ENCODE measurements at regions not wholly inside any gene's neighbourhood (a gene's known extent, or its start where the extent isn't known, plus 50 kb on each side); places are given as distances from the start of the nearest gene placed in this dataset.
"Not testable (repeated sequence)": the region's sequence is repeated elsewhere in the genome, so short reads cannot be mapped to it uniquely, and the experiment has no call there.

GRCh38 chr1:196160066-196160795 is 448.0 kb downstream of the KCNT2 start:
- Mint-ChIP-seq H3K9me3 (peaks cover 3 to 27% (median 5%) of the 10 kb centered on the region in 6 donors), H3K4me1 (no peaks in the 10 kb centered on the region), H3K27ac (no peak overlapping the region), H3K36me3 (no peaks in the 10 kb centered on the region), H3K27me3 (ENCODE audit: low read depth in 3 of 3) (no peaks in the 10 kb centered on the region), H3K4me3 (no peak overlapping the region)
- no peak for DNase-seq

- no peaks in the 10 kb centered on the region for H3K36me3 Mint-ChIP-seq
- H3K4me1 Mint-ChIP-seq = no peaks in the 10 kb centered on the region
- no peaks in the 10 kb centered on the region for H3K27me3 Mint-ChIP-seq (ENCODE audit: low read depth in 3 of 3)
- no peak for DNase-seq
- no peak overlapping the region for H3K27ac Mint-ChIP-seq
- H3K4me3 Mint-ChIP-seq = no peak overlapping the region
- H3K9me3 Mint-ChIP-seq = peaks cover 0 to 8% (median 3%) of the 10 kb centered on the region in 6 donors
Observed at GRCh38 chr1:196155586-196155985, 452.7 kb downstream of the KCNT2 start.

GRCh38 chr1:196152975-196153374 is 455.3 kb downstream of the KCNT2 start:
- no peaks in the 10 kb centered on the region for H3K27me3 Mint-ChIP-seq (ENCODE audit: low read depth in 3 of 3)
- no peaks in the 10 kb centered on the region for H3K4me1 Mint-ChIP-seq
- no peak overlapping the region for H3K27ac Mint-ChIP-seq
- peaks cover 0 to 8% (median 3%) of the 10 kb centered on the region in 6 donors for H3K9me3 Mint-ChIP-seq
- DNase-seq = no peak
- H3K4me3 Mint-ChIP-seq = no peak overlapping the region
- no peaks in the 10 kb centered on the region for H3K36me3 Mint-ChIP-seq

GRCh38 chr1:196152086-196152485 is 456.2 kb downstream of the KCNT2 start:
- Mint-ChIP-seq H3K27ac (no peak overlapping the region), H3K9me3 (peaks cover 0 to 8% (median 3%) of the 10 kb centered on the region in 6 donors), H3K4me3 (no peak overlapping the region), H3K27me3 (ENCODE audit: low read depth in 3 of 3) (no peaks in the 10 kb centered on the region), H3K36me3 (no peaks in the 10 kb centered on the region), H3K4me1 (no peaks in the 10 kb centered on the region)
- DNase-seq = no peak

GRCh38 chr1:196148367-196148970 is 459.8 kb downstream of the KCNT2 start:
- H3K4me3 Mint-ChIP-seq = no peak overlapping the region
- DNase-seq = no peak
- no peaks in the 10 kb centered on the region for H3K36me3 Mint-ChIP-seq
- H3K4me1 Mint-ChIP-seq = no peaks in the 10 kb centered on the region
- H3K27me3 Mint-ChIP-seq (ENCODE audit: low read depth in 3 of 3) = no peaks in the 10 kb centered on the region
- no peak overlapping the region for H3K27ac Mint-ChIP-seq
- H3K9me3 Mint-ChIP-seq = peaks cover 0 to 14% (median under 1%) of the 10 kb centered on the region in 6 donors

GRCh38 chr1:196147530-196147929 is 460.7 kb downstream of the KCNT2 start:
- no peak overlapping the region for H3K27ac Mint-ChIP-seq
- no peaks in the 10 kb centered on the region for H3K27me3 Mint-ChIP-seq (ENCODE audit: low read depth in 3 of 3)
- peaks cover 0 to 14% (median 0%) of the 10 kb centered on the region in 6 donors for H3K9me3 Mint-ChIP-seq
- H3K36me3 Mint-ChIP-seq = no peaks in the 10 kb centered on the region
- no peaks in the 10 kb centered on the region for H3K4me1 Mint-ChIP-seq
- no peak for DNase-seq
- no peak overlapping the region for H3K4me3 Mint-ChIP-seq

- not testable (repeated sequence) for H3K36me3 Mint-ChIP-seq, H3K27ac Mint-ChIP-seq
- peaks cover 0 to 11% (median 2%) of the 10 kb centered on the region in 6 donors for H3K9me3 Mint-ChIP-seq
Observed at GRCh38 chr1:196145151-196145550, 463.1 kb downstream of the KCNT2 start.

GRCh38 chr1:196144588-196144987 is 463.7 kb downstream of the KCNT2 start:
- no peaks in the 10 kb centered on the region for H3K36me3 Mint-ChIP-seq
- no peaks in the 10 kb centered on the region for H3K27me3 Mint-ChIP-seq (ENCODE audit: low read depth in 3 of 3)
- no peak for DNase-seq
- H3K9me3 Mint-ChIP-seq = peaks cover 0 to 11% (median 3%) of the 10 kb centered on the region in 6 donors
- H3K4me3 Mint-ChIP-seq = no peak overlapping the region
- no peak overlapping the region for H3K27ac Mint-ChIP-seq
- no peaks in the 10 kb centered on the region for H3K4me1 Mint-ChIP-seq

More at GRCh38 chr1:196145151-196145550, 463.1 kb downstream of the KCNT2 start:
- not testable (repeated sequence) for H3K4me1 Mint-ChIP-seq; H3K4me3 Mint-ChIP-seq; DNase-seq; H3K27me3 Mint-ChIP-seq (ENCODE audit: low read depth in 3 of 3)

GRCh38 chr1:196143602-196144342 is 464.5 kb downstream of the KCNT2 start:
- Mint-ChIP-seq H3K27ac (no peak overlapping the region), H3K4me3 (no peak overlapping the region), H3K9me3 (peaks cover 0 to 11% (median 8%) of the 10 kb centered on the region in 6 donors), H3K27me3 (ENCODE audit: low read depth in 3 of 3) (no peaks in the 10 kb centered on the region), H3K4me1 (no peaks in the 10 kb centered on the region), H3K36me3 (no peaks in the 10 kb centered on the region)
- DNase-seq = no peak

- H3K27ac Mint-ChIP-seq = no peak overlapping the region
- no peak for DNase-seq
- H3K36me3 Mint-ChIP-seq = no peaks in the 10 kb centered on the region
- no peaks in the 10 kb centered on the region for H3K27me3 Mint-ChIP-seq (ENCODE audit: low read depth in 3 of 3)
- peaks cover 0 to 11% (median 9%) of the 10 kb centered on the region in 6 donors for H3K9me3 Mint-ChIP-seq
- no peaks in the 10 kb centered on the region for H3K4me1 Mint-ChIP-seq
- H3K4me3 Mint-ChIP-seq = no peak overlapping the region
Observed at GRCh38 chr1:196142111-196142640, 466.1 kb downstream of the KCNT2 start.

GRCh38 chr1:196136396-196136795 is 471.8 kb downstream of the KCNT2 start:
- H3K27me3 Mint-ChIP-seq (ENCODE audit: low read depth in 3 of 3) = no peaks in the 10 kb centered on the region
- H3K27ac Mint-ChIP-seq = no peak overlapping the region
- peaks cover 0 to 21% (median 5%) of the 10 kb centered on the region in 6 donors for H3K9me3 Mint-ChIP-seq
- no peaks in the 10 kb centered on the region for H3K4me1 Mint-ChIP-seq
- H3K36me3 Mint-ChIP-seq = no peaks in the 10 kb centered on the region
- no peak overlapping the region for H3K4me3 Mint-ChIP-seq
- no peak for DNase-seq

- Mint-ChIP-seq H3K4me3 (no peak overlapping the region), H3K36me3 (no peaks in the 10 kb centered on the region), H3K27ac (no peak overlapping the region), H3K9me3 (peaks cover 0 to 27% (median 10%) of the 10 kb centered on the region in 6 donors), H3K27me3 (ENCODE audit: low read depth in 3 of 3) (no peaks in the 10 kb centered on the region), H3K4me1 (no peaks in the 10 kb centered on the region)
- DNase-seq = no peak
Observed at GRCh38 chr1:196131691-196132090, 476.5 kb downstream of the KCNT2 start.

- Mint-ChIP-seq H3K4me1 (no peaks in the 10 kb centered on the region), H3K9me3 (peaks cover 3 to 31% (median 12%) of the 10 kb centered on the region in 6 donors), H3K4me3 (no peak overlapping the region), H3K27ac (no peak overlapping the region), H3K36me3 (no peaks in the 10 kb centered on the region), H3K27me3 (ENCODE audit: low read depth in 3 of 3) (no peaks in the 10 kb centered on the region)
- no peak for DNase-seq
Observed at GRCh38 chr1:196128835-196129234, 479.4 kb downstream of the KCNT2 start.

GRCh38 chr1:196121181-196121580 is 487.1 kb downstream of the KCNT2 start:
- Mint-ChIP-seq H3K27ac (no peak overlapping the region), H3K36me3 (no peaks in the 10 kb centered on the region)

More at GRCh38 chr1:196121181-196121580, 487.1 kb downstream of the KCNT2 start:
- H3K9me3 Mint-ChIP-seq = peaks cover 2 to 35% (median 17%) of the 10 kb centered on the region in 6 donors
- H3K4me3 Mint-ChIP-seq = no peak overlapping the region
- DNase-seq = no peak
- H3K4me1 Mint-ChIP-seq = no peaks in the 10 kb centered on the region
- H3K27me3 Mint-ChIP-seq (ENCODE audit: low read depth in 3 of 3) = peaks cover 0 to 2% (median 0%) of the 10 kb centered on the region in 3 donors
